ENCODE measurements at regions not wholly inside any gene's neighbourhood (a gene's known extent, or its start where the extent isn't known, plus 50 kb on each side); places are given as distances from the start of the nearest gene placed in this dataset.

GRCh38 chr6:104573350-104573749 is 286.4 kb downstream of the HACE1 start:
- no peak for DNase-seq (ENCODE audit: low read depth)

GRCh38 chr6:104572901-104573300 is 286.8 kb downstream of the HACE1 start:
- no peak for DNase-seq (ENCODE audit: low read depth)

- DNase-seq (ENCODE audit: low read depth): no peak
Measured at GRCh38 chr6:104566411-104566810, 293.3 kb downstream of the HACE1 start.

GRCh38 chr6:104563306-104563705 is 296.4 kb downstream of the HACE1 start:
- DNase-seq (ENCODE audit: low read depth): no peak

GRCh38 chr6:104559435-104560202 is 300.1 kb downstream of the HACE1 start:
- no peak for DNase-seq (ENCODE audit: low read depth)

GRCh38 chr6:104558746-104559145 is 301.0 kb downstream of the HACE1 start:
- no peak for DNase-seq (ENCODE audit: low read depth)

- DNase-seq (ENCODE audit: low read depth): no peak
Measured at GRCh38 chr6:104548297-104548696, 311.4 kb downstream of the HACE1 start.

- no peak for DNase-seq (ENCODE audit: low read depth)
Measured at GRCh38 chr6:104541411-104541810, 318.3 kb downstream of the HACE1 start.

GRCh38 chr6:104540743-104541142 is 319.0 kb downstream of the HACE1 start:
- no peak for DNase-seq (ENCODE audit: low read depth)

GRCh38 chr6:104539173-104539572 is 320.5 kb downstream of the HACE1 start:
- no peak for DNase-seq (ENCODE audit: low read depth)

GRCh38 chr6:104537872-104538271 is 321.8 kb downstream of the HACE1 start:
- DNase-seq (ENCODE audit: low read depth): no peak

- no peak for DNase-seq (ENCODE audit: low read depth)
Measured at GRCh38 chr6:104537180-104537579, 322.5 kb downstream of the HACE1 start.

- no peak for DNase-seq (ENCODE audit: low read depth)
Measured at GRCh38 chr6:104532462-104532861, 327.3 kb downstream of the HACE1 start.

- DNase-seq (ENCODE audit: low read depth): no peak
Measured at GRCh38 chr6:104531646-104532045, 328.1 kb downstream of the HACE1 start.

GRCh38 chr6:104527761-104528415 is 331.8 kb downstream of the HACE1 start:
- no peak for DNase-seq (ENCODE audit: low read depth)

- DNase-seq (ENCODE audit: low read depth): no peak
Measured at GRCh38 chr6:104527311-104527710, 332.4 kb downstream of the HACE1 start.

- DNase-seq (ENCODE audit: low read depth): no peak
Measured at GRCh38 chr6:104526376-104526775, 333.3 kb downstream of the HACE1 start.

- DNase-seq (ENCODE audit: low read depth): peak; percentile 57
Measured at GRCh38 chr6:104525677-104526322, 333.9 kb downstream of the HACE1 start.

- no peak for DNase-seq (ENCODE audit: low read depth)
Measured at GRCh38 chr6:104522533-104522932, 337.2 kb downstream of the HACE1 start.

GRCh38 chr6:104521176-104521575 is 338.5 kb downstream of the HACE1 start:
- DNase-seq (ENCODE audit: low read depth): no peak

- no peak for DNase-seq (ENCODE audit: low read depth)
Measured at GRCh38 chr6:104519566-104519965, 340.2 kb downstream of the HACE1 start.

- DNase-seq (ENCODE audit: low read depth): no peak
Measured at GRCh38 chr6:104509355-104509754, 350.4 kb downstream of the HACE1 start.

- DNase-seq (ENCODE audit: low read depth): no peak
Measured at GRCh38 chr6:104506429-104506828, 353.3 kb downstream of the HACE1 start.

All from activated T-cell treated with anti-CD3 and anti-CD28 coated beads for 24 hours (primary cell).